ENCODE measurements at regions not wholly inside any gene's neighbourhood (a gene's known extent, or its start where the extent isn't known, plus 50 kb on each side); places are given as distances from the start of the nearest gene placed in this dataset.
"Not testable (repeated sequence)": the region's sequence is repeated elsewhere in the genome, so short reads cannot be mapped to it uniquely, and the experiment has no call there.

GRCh38 chr10:44278837-44279324, 106.0 kb downstream of the CXCL12 start:
- no peak for DNase-seq (ENCODE audit: low read depth)

GRCh38 chr10:44268435-44268948, 116.4 kb downstream of the CXCL12 start:
- not testable (repeated sequence) for DNase-seq (ENCODE audit: low read depth)

GRCh38 chr10:44267007-44267406, 117.9 kb downstream of the CXCL12 start:
- no peak for DNase-seq (ENCODE audit: low read depth)

GRCh38 chr10:44264244-44264643, 120.7 kb downstream of the CXCL12 start:
- no peak for DNase-seq (ENCODE audit: low read depth)

- DNase-seq (ENCODE audit: low read depth): no peak
Measured at GRCh38 chr10:44263771-44264170, 121.1 kb downstream of the CXCL12 start.

- no peak for DNase-seq (ENCODE audit: low read depth)
Measured at GRCh38 chr10:44262551-44263251, 122.2 kb downstream of the CXCL12 start.

GRCh38 chr10:44261710-44262455, 123.0 kb downstream of the CXCL12 start:
- no peak for DNase-seq (ENCODE audit: low read depth)

- DNase-seq (ENCODE audit: low read depth): no peak
Measured at GRCh38 chr10:44261296-44261695, 123.6 kb downstream of the CXCL12 start.

- DNase-seq (ENCODE audit: low read depth): no peak
Measured at GRCh38 chr10:44260286-44260928, 124.5 kb downstream of the CXCL12 start.

GRCh38 chr10:44259090-44259874, 125.6 kb downstream of the CXCL12 start:
- DNase-seq (ENCODE audit: low read depth): no peak

GRCh38 chr10:44258460-44259089, 126.3 kb downstream of the CXCL12 start:
- DNase-seq (ENCODE audit: low read depth): no peak

GRCh38 chr10:44258019-44258418, 126.9 kb downstream of the CXCL12 start:
- DNase-seq (ENCODE audit: low read depth): no peak

- no peak for DNase-seq (ENCODE audit: low read depth)
Measured at GRCh38 chr10:44253769-44254462, 131.0 kb downstream of the CXCL12 start.

GRCh38 chr10:44252631-44253030, 132.3 kb downstream of the CXCL12 start:
- not testable (repeated sequence) for DNase-seq (ENCODE audit: low read depth)

GRCh38 chr10:44249933-44250332, 135.0 kb downstream of the CXCL12 start:
- DNase-seq (ENCODE audit: low read depth): not testable (repeated sequence)

GRCh38 chr10:44249490-44249889, 135.4 kb downstream of the CXCL12 start:
- DNase-seq (ENCODE audit: low read depth): no peak

GRCh38 chr10:44246700-44247099, 138.2 kb downstream of the CXCL12 start:
- DNase-seq (ENCODE audit: low read depth): not testable (repeated sequence)

- DNase-seq (ENCODE audit: low read depth): not testable (repeated sequence)
Measured at GRCh38 chr10:44246287-44246686, 138.6 kb downstream of the CXCL12 start.

GRCh38 chr10:44245601-44245938, 139.3 kb downstream of the CXCL12 start:
- no peak for DNase-seq (ENCODE audit: low read depth)

- DNase-seq (ENCODE audit: low read depth): no peak
Measured at GRCh38 chr10:44244745-44245600, 139.9 kb downstream of the CXCL12 start.
